ENCODE measurements at regions not wholly inside any gene's neighbourhood (a gene's known extent, or its start where the extent isn't known, plus 50 kb on each side); places are given as distances from the start of the nearest gene placed in this dataset.

- Histone ChIP-seq H3K4me1 (no peaks in the 10 kb centered on the region), H3K27ac (no peak overlapping the region), H3K36me3 (no peaks in the 10 kb centered on the region), H3K27me3 (no peaks in the 10 kb centered on the region), H3K4me3 (no peak overlapping the region), H3K9me3 (no peaks in the 10 kb centered on the region)
- DNase-seq (ENCODE audit: low spot score in 2 of 2) = no peak
- intact Hi-C loops (cut with DNase I) = no loop called here
- no peak for TF ChIP-seq CTCF (IDR thresholded peaks at IDR 0.05)
Measured at GRCh38 chr16:63315229-63315628, 1279.0 kb upstream of the CDH8 start.

- Histone ChIP-seq H3K27me3 (no peaks in the 10 kb centered on the region), H3K36me3 (no peaks in the 10 kb centered on the region), H3K27ac (no peak overlapping the region), H3K4me3 (no peak overlapping the region), H3K9me3 (no peaks in the 10 kb centered on the region), H3K4me1 (no peaks in the 10 kb centered on the region)
- TF ChIP-seq CTCF (IDR thresholded peaks at IDR 0.05) = no peak
- DNase-seq (ENCODE audit: low spot score in 2 of 2) = no peak
- intact Hi-C loops (cut with DNase I) = no loop called here
Measured at GRCh38 chr16:63312346-63312745, 1276.1 kb upstream of the CDH8 start.

- H3K36me3 ChIP-seq = no peaks in the 10 kb centered on the region
- H3K27me3 ChIP-seq = no peaks in the 10 kb centered on the region
- H3K9me3 ChIP-seq = no peaks in the 10 kb centered on the region
- no peak overlapping the region for H3K4me3 ChIP-seq
- TF ChIP-seq CTCF (IDR thresholded peaks at IDR 0.05) = no peak
- no peak overlapping the region for H3K27ac ChIP-seq
- no peaks in the 10 kb centered on the region for H3K4me1 ChIP-seq
- intact Hi-C loops (cut with DNase I) = no loop called here
- no peak for DNase-seq (ENCODE audit: low spot score in 2 of 2)
Measured at GRCh38 chr16:63311313-63311712, 1275.1 kb upstream of the CDH8 start.

DNA sequence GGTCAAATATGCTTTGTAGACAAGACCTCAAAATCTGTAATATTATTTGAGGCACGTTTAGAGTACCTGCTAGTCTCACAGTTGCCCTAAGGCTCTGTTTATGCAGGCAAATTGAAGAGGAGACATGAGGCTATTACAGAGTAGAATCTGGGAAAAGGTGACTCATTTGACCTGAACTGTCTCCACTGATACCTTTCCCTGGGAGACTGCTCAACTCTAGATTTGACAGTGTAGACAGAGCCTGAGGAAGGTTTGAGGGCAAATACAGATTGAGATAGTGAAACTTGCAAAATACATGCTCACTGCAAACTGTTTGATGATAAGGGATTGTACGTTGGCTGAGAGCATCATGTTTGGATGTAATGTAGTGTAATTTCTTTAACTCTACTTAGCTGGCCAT, 1266.6 kb upstream of the CDH8 start:
- Histone ChIP-seq H3K27ac (no peak overlapping the region), H3K27me3 (no peaks in the 10 kb centered on the region)
- intact Hi-C loops (cut with DNase I) = no loop called here

GRCh38 chr16:63301349-63301748, 1265.1 kb upstream of the CDH8 start:
- Histone ChIP-seq H3K9me3 (no peaks in the 10 kb centered on the region), H3K36me3 (no peaks in the 10 kb centered on the region), H3K4me3 (no peak overlapping the region), H3K27me3 (no peaks in the 10 kb centered on the region), H3K4me1 (no peaks in the 10 kb centered on the region), H3K27ac (no peak overlapping the region)
- no peak for DNase-seq (ENCODE audit: low spot score in 2 of 2)
- no peak for TF ChIP-seq CTCF (IDR thresholded peaks at IDR 0.05)
- intact Hi-C loops (cut with DNase I) = no loop called here

More for the DNA sequence above, 1266.6 kb upstream of the CDH8 start:
- no peak for TF ChIP-seq CTCF (IDR thresholded peaks at IDR 0.05)
- no peaks in the 10 kb centered on the region for H3K36me3 ChIP-seq
- no peak for DNase-seq (ENCODE audit: low spot score in 2 of 2)
- H3K9me3 ChIP-seq = no peaks in the 10 kb centered on the region
- no peaks in the 10 kb centered on the region for H3K4me1 ChIP-seq
- H3K4me3 ChIP-seq = no peak overlapping the region

DNA sequence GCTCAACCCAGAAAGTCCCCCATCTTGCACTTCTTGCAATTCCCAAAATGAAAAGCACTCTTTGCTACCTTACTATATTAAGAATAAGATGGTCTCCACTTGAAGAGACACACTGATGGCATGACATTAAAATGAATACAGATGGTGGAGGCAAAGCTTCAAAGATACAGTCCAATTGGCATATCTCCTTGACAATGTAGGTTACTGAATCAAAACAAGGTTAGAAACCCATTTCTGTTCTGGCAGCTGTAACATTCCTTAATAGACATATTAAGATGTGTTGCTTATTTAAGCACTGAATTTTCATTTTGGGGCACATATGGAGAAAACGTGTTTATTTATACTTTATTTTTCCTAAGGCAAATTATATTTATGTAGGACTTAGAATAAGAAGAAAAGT, 1262.8 kb upstream of the CDH8 start:
- no peak for DNase-seq (ENCODE audit: low spot score in 2 of 2)
- Histone ChIP-seq H3K9me3 (no peaks in the 10 kb centered on the region), H3K27me3 (no peaks in the 10 kb centered on the region), H3K27ac (no peak overlapping the region), H3K4me3 (no peak overlapping the region), H3K4me1 (no peaks in the 10 kb centered on the region), H3K36me3 (no peaks in the 10 kb centered on the region)
- TF ChIP-seq CTCF (IDR thresholded peaks at IDR 0.05) = no peak
- intact Hi-C loops (cut with DNase I) = no loop called here

Data from ascending aorta (tissue), 2 donors.